Neuronal stem cell (in vitro differentiated cells): ENCODE measurements at regions not wholly inside any gene's neighbourhood (a gene's known extent, or its start where the extent isn't known, plus 50 kb on each side); places are given as distances from the start of the nearest gene placed in this dataset.

Experiments
- DNase-seq: peaks from one replicate; pipeline ENCODE4 v3.0.0-alpha.2; 2013; ENCODE audit warnings: low spot score
- H2AFZ ChIP-seq: one replicate; pipeline ENCODE4 v1.6.1; 2013; ENCODE audit warnings: mild to moderate bottlenecking, low read length, inconsistent platforms
- H2AK5ac ChIP-seq: 2 replicates; pipeline ENCODE4 v1.6.1; 2013; ENCODE audit warnings: low read depth, mild to moderate bottlenecking, inconsistent platforms, low read length, moderate library complexity, mixed read lengths
- H2BK120ac ChIP-seq: 2 replicates; pipeline ENCODE4 v1.6.1; 2013; ENCODE audit warnings: low read depth, mild to moderate bottlenecking, inconsistent platforms, low read length, moderate library complexity, mixed read lengths
- H2BK12ac ChIP-seq: one replicate; pipeline ENCODE4 v1.6.1; 2013; ENCODE audit warnings: low read length, inconsistent platforms
- H2BK15ac ChIP-seq: 2 replicates; pipeline ENCODE4 v1.6.1; 2013; ENCODE audit warnings: mild to moderate bottlenecking, low read length, inconsistent platforms, mixed read lengths
- H2BK5ac ChIP-seq: one replicate; pipeline ENCODE4 v1.6.1; 2013; ENCODE audit warnings: inconsistent platforms, mild to moderate bottlenecking, low read length, moderate library complexity
- H3K14ac ChIP-seq: one replicate; pipeline ENCODE4 v1.6.1; 2013; ENCODE audit warnings: low read length, inconsistent platforms
- H3K18ac ChIP-seq: 2 replicates; pipeline ENCODE4 v1.6.1; 2013; ENCODE audit warnings: low read length, inconsistent platforms
- H3K23ac ChIP-seq: 2 replicates; pipeline ENCODE4 v1.6.1; 2013; ENCODE audit warnings: low read depth, mild to moderate bottlenecking, mixed read lengths, low read length, inconsistent platforms; ENCODE audit not compliant: poor library complexity
- H3K27ac ChIP-seq: replicated peaks from 3 replicates; pipeline ENCODE4 v1.5.1; 2013; ENCODE audit warnings: low read length, inconsistent platforms
- H3K27me3 ChIP-seq, 3 experiments: 2 replicates each; pipeline ENCODE4 v1.6.1; 2013; ENCODE audit warnings: low read length in 3 of 3, mild to moderate bottlenecking in 2 of 3, inconsistent platforms in 1 of 3, low read depth in 1 of 3, mixed read lengths in 1 of 3, moderate library complexity in 1 of 3; ENCODE audit not compliant: control insufficient read depth in 3 of 3, insufficient read depth in 3 of 3
- H3K36me3 ChIP-seq, 2 donors: replicated peaks in 1 of 2; 2 replicates each; pipeline ENCODE4 v1.6.1; 2013; ENCODE audit warnings: low read length in 2 of 2; ENCODE audit not compliant: control insufficient read depth in 2 of 2, insufficient read depth in 2 of 2
- H3K4ac ChIP-seq: 2 replicates; pipeline ENCODE4 v1.6.1; 2013; ENCODE audit warnings: inconsistent platforms, mild to moderate bottlenecking, low read length, moderate library complexity
- H3K4me1 ChIP-seq, 2 donors: 1 replicate in 1 of 2; 2 replicates in 1 of 2; pipeline ENCODE4 v1.6.1; 2013; ENCODE audit warnings: low read length in 2 of 2, low read depth in 1 of 2; ENCODE audit not compliant: control insufficient read depth in 2 of 2, insufficient read depth in 1 of 2
- H3K4me2 ChIP-seq: one replicate; pipeline ENCODE4 v1.6.1; 2013; ENCODE audit warnings: mild to moderate bottlenecking, low read length, inconsistent platforms; ENCODE audit not compliant: insufficient read depth, poor library complexity, severe bottlenecking
- H3K4me3 ChIP-seq, 2 donors: 2 replicates each; pipeline ENCODE4 v1.5.1; 2013; ENCODE audit warnings: low read length in 2 of 2, mild to moderate bottlenecking in 2 of 2, inconsistent platforms in 1 of 2, moderate library complexity in 1 of 2
- H3K79me1 ChIP-seq: one replicate; pipeline ENCODE4 v1.6.1; 2013; ENCODE audit warnings: low read depth, mild to moderate bottlenecking, inconsistent platforms, low read length, moderate library complexity
- H3K9ac ChIP-seq: one replicate; pipeline ENCODE4 v1.6.1; 2013; ENCODE audit warnings: mild to moderate bottlenecking, low read depth, low read length, inconsistent platforms; ENCODE audit not compliant: poor library complexity
- H3K9me3 ChIP-seq, 2 donors: replicated peaks in 1 of 2; 2 replicates each; pipeline versions ENCODE3 to v1.6.1; 2013; ENCODE audit warnings: low read length in 2 of 2, mild to moderate bottlenecking in 2 of 2, inconsistent platforms in 1 of 2, low read depth in 1 of 2, mixed read lengths in 1 of 2, moderate library complexity in 1 of 2; ENCODE audit not compliant: control insufficient read depth in 2 of 2, insufficient read depth in 1 of 2
- H4K8ac ChIP-seq: one replicate; pipeline ENCODE4 v1.6.1; 2013; ENCODE audit warnings: low read depth, mild to moderate bottlenecking, inconsistent platforms, low read length, moderate library complexity
- H4K91ac ChIP-seq: one replicate; pipeline ENCODE4 v1.6.1; 2013; ENCODE audit warnings: low read length, low read depth, mild to moderate bottlenecking, inconsistent platforms; ENCODE audit not compliant: poor library complexity
- WGBS, 2 donors: extraction: QIAGEN DNeasy Blood & Tissue Kit; methylation state at CpG; one replicate each; pipeline ENCODE4 v1.1.7; 2013; ENCODE audit warnings: missing lambda C conversion rate in 2 of 2, mixed read lengths in 1 of 2; ENCODE audit not compliant: insufficient read length in 2 of 2, insufficient replicate concordance in 1 of 2; ENCODE audit errors: extremely low coverage in 2 of 2; 5-methylcytosine and 5-hydroxymethylcytosine counted together

DNA sequence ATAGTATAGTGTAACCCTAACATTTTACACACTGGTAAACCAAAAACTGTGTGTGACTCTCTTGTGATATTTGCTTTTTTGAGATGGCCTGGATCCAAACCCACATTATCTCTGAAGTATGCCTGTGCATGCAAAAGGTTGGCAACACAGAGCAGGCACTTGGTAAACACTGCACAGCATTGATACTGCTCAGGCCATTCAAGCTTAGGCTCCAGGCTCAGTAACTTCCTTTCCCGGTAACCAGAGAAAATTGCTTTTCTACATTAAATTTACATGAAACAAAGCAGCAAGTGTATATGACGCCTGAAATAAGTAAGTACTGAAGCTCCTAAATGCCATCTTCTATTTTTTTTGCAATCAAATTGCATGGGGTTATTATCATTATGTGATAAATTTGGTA is 205.7 kb downstream of the EPM2A start:
- Histone ChIP-seq H3K4ac (no peak overlapping the region), H3K27ac (no peak overlapping the region), H2AFZ (no peak overlapping the region), H3K27me3 (no peaks in the 10 kb centered on the region), H2BK15ac (no peak overlapping the region), H3K36me3 (no peaks in the 10 kb centered on the region), H3K4me1 (peaks cover 0 to 5% of the 10 kb centered on the region in 2 donors), H3K9me3 (no peaks in the 10 kb centered on the region), H3K9ac (no peak overlapping the region), H2BK5ac (no peak overlapping the region), H3K23ac (no peak overlapping the region), H2AK5ac (no peak overlapping the region), H3K4me3 (no peak overlapping the region), H3K18ac (no peak overlapping the region), H4K91ac (no peak overlapping the region), H3K4me2 (no peak overlapping the region), H2BK12ac (no peak overlapping the region), H3K79me1 (no peaks in the 10 kb centered on the region), H4K8ac (no peak overlapping the region), H3K14ac (no peak overlapping the region), H2BK120ac (no peak overlapping the region)
- DNase-seq: no peak
- no CpG with 5 or more reads among the region's 2 CpGs for WGBS, 2 donors

DNA sequence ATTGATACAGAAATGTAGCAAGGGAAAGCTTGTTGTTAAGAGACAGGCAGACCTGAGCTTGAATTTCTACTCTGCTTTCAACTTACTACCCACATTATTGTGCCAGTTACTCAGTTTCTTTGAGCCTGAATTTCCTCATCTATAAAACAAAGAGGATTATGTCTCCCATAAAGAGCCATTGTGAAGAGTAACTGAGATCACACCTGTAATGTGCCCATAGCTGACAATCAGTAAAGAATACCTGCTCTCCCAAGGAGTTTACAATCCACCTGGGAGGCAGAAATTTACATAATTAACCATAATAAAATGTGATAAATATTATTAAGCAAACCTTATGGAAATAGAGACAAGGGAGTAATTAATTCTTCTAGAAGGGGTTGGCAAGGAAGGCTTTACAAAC is 204.9 kb downstream of the EPM2A start:
- H4K8ac ChIP-seq: no peak overlapping the region
- no peak overlapping the region for H2BK5ac ChIP-seq
- no peak overlapping the region for H2BK15ac ChIP-seq
- H3K23ac ChIP-seq: no peak overlapping the region
- no peak overlapping the region for H3K27ac ChIP-seq
- peaks cover 0 to 5% of the 10 kb centered on the region in 2 donors for H3K4me1 ChIP-seq
- H3K79me1 ChIP-seq: no peaks in the 10 kb centered on the region
- H2AFZ ChIP-seq: no peak overlapping the region
- H3K36me3 ChIP-seq: no peaks in the 10 kb centered on the region
- H3K9me3 ChIP-seq: no peaks in the 10 kb centered on the region
- H3K4me3 ChIP-seq: no peak overlapping the region
- no peak overlapping the region for H2AK5ac ChIP-seq
- H3K9ac ChIP-seq: no peak overlapping the region
- H2BK12ac ChIP-seq: no peak overlapping the region
- no peaks in the 10 kb centered on the region for H3K27me3 ChIP-seq
- H3K14ac ChIP-seq: no peak overlapping the region
- no peak overlapping the region for H3K4ac ChIP-seq
- H4K91ac ChIP-seq: no peak overlapping the region
- H3K18ac ChIP-seq: no peak overlapping the region
- no peak overlapping the region for H2BK120ac ChIP-seq
- no peak for DNase-seq
- no peak overlapping the region for H3K4me2 ChIP-seq

DNA sequence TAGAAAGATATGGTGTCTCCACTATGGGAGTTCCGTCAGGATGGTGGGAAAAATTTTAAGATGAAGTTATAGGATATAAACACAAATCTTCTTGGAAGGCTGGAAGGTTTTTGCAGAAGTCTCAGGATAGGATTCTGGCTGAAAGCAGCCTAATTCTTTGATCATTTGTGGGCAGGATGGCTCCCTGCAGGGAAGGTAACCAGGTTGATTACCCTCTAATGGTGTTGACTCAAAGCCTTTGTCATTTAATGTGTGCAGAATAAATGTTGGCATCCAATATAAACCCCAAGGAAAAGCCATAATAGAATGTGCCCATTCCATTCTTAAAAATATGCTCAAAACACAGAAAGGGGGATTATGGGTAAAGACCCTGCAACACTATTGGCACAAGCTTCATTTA is 204.3 kb downstream of the EPM2A start:
- no peak overlapping the region for H3K4ac ChIP-seq
- H3K27me3 ChIP-seq: no peaks in the 10 kb centered on the region
- no peak overlapping the region for H2BK120ac ChIP-seq
- H2BK12ac ChIP-seq: no peak overlapping the region
- no peak overlapping the region for H2BK5ac ChIP-seq
- H3K23ac ChIP-seq: no peak overlapping the region
- no peaks in the 10 kb centered on the region for H3K79me1 ChIP-seq
- H3K9me3 ChIP-seq: no peaks in the 10 kb centered on the region
- no peak overlapping the region for H2AK5ac ChIP-seq
- H2BK15ac ChIP-seq: no peak overlapping the region
- no peak overlapping the region for H3K14ac ChIP-seq
- WGBS, 2 donors: no CpG with 5 or more reads among the region's 1 CpG
- H3K27ac ChIP-seq: no peak overlapping the region
- H4K8ac ChIP-seq: no peak overlapping the region
- H3K4me1 ChIP-seq: peaks cover 0 to 5% of the 10 kb centered on the region in 2 donors
- H3K18ac ChIP-seq: no peak overlapping the region
- H4K91ac ChIP-seq: no peak overlapping the region
- no peak overlapping the region for H3K9ac ChIP-seq
- no peak overlapping the region for H3K4me2 ChIP-seq
- no peak overlapping the region for H3K4me3 ChIP-seq
- H2AFZ ChIP-seq: no peak overlapping the region
- DNase-seq: no peak
- no peaks in the 10 kb centered on the region for H3K36me3 ChIP-seq

DNA sequence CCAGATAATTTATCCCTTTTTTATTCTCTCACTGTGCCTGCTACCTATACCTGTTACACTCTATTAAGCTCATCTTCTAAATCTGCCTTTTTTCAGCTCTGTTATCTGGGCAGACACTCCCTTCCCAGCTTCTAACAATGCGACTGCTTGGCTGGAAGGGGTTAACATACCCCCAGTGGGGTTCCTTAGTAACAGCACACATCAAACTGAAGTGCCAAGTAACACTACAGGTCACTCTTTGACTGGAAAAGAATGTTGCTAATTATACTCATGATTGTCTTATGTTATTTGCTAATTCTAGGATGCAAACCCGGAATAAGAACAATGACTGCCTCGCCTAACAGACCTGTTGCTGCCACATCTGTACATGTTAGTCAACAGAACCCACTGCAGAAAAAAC is 203.5 kb downstream of the EPM2A start:
- Histone ChIP-seq H3K18ac (no peak overlapping the region), H3K27me3 (no peaks in the 10 kb centered on the region), H3K4me3 (no peak overlapping the region), H3K4ac (no peak overlapping the region), H2AK5ac (no peak overlapping the region), H3K23ac (no peak overlapping the region), H3K14ac (no peak overlapping the region), H3K9me3 (no peaks in the 10 kb centered on the region), H3K4me1 (peaks cover 0 to 5% of the 10 kb centered on the region in 2 donors), H2BK5ac (no peak overlapping the region), H3K36me3 (no peaks in the 10 kb centered on the region), H4K91ac (no peak overlapping the region), H2BK15ac (no peak overlapping the region), H4K8ac (no peak overlapping the region), H3K27ac (no peak overlapping the region), H2BK12ac (no peak overlapping the region), H2AFZ (no peak overlapping the region), H3K9ac (no peak overlapping the region), H3K79me1 (no peaks in the 10 kb centered on the region), H3K4me2 (no peak overlapping the region), H2BK120ac (no peak overlapping the region)
- WGBS, 2 donors: no CpG with 5 or more reads among the region's 3 CpGs
- no peak for DNase-seq
